MCF 10A (cell line): ENCODE measurements at regions not wholly inside any gene's neighbourhood (a gene's known extent, or its start where the extent isn't known, plus 50 kb on each side); places are given as distances from the start of the nearest gene placed in this dataset.
A peak's percentile ranks its signal among the peaks of the same experiment; 100 is the strongest.

Experiments used
- BruUV-seq: library from RNA; stranded (reverse); fragments of 400-500 nt; replicated peaks from 2 replicates; lab custom pipeline; 2021; lab: Mats Ljungman, UMichigan
- CTCF ChIA-PET: fragments of 300-600 bp; sonication (Branson Sonifier 250); formaldehyde crosslinking; extraction: SDS; loops from one replicate; lab custom pipeline; 2021; ENCODE audit warnings: antibody characterized with exemption, inconsistent platforms; lab: Yijun Ruan, JAX
- POLR2A ChIA-PET: fragments of 300-600, 350-650 bp; sonication (Branson Sonifier 250); formaldehyde crosslinking; extraction: SDS; loops from one replicate; lab custom pipeline; 2020; ENCODE audit warnings: antibody characterized with exemption, inconsistent platforms; lab: Yijun Ruan, JAX
- DNase-seq: peaks from one replicate; pipeline ENCODE4 v3.0.0-alpha.2; 2018; ENCODE audit not compliant: unreplicated experiment
- H3K27ac Mint-ChIP-seq: one replicate; pipeline ENCODE4 v1.8.0; 2022; ENCODE audit warnings: mild to moderate bottlenecking, low read depth, mixed read lengths; ENCODE audit not compliant: unreplicated experiment
- H3K27me3 Mint-ChIP-seq: one replicate; pipeline ENCODE4 v1.8.0; 2022; ENCODE audit warnings: mixed read lengths; ENCODE audit not compliant: insufficient read depth, unreplicated experiment
- H3K36me3 Mint-ChIP-seq: one replicate; pipeline ENCODE4 v1.8.0; 2022; ENCODE audit warnings: mild to moderate bottlenecking, moderate library complexity, mixed read lengths; ENCODE audit not compliant: insufficient read depth, unreplicated experiment
- H3K4me1 Mint-ChIP-seq: one replicate; pipeline ENCODE4 v1.8.0; 2022; ENCODE audit warnings: mixed read lengths; ENCODE audit not compliant: insufficient read depth, unreplicated experiment
- H3K4me3 Mint-ChIP-seq: one replicate; pipeline ENCODE4 v1.8.0; 2022; ENCODE audit warnings: mild to moderate bottlenecking, moderate library complexity, mixed read lengths; ENCODE audit not compliant: unreplicated experiment
- H3K9me3 Mint-ChIP-seq: one replicate; pipeline ENCODE4 v1.8.0; 2022; ENCODE audit warnings: mixed read lengths; ENCODE audit not compliant: unreplicated experiment
- intact Hi-C: fragments of 100-400 bp; cut with micrococcal nuclease; formaldehyde crosslinking; loops from 2 replicates; pipeline ENCODE4 v1.14.1; 2022
- TF ChIP-seq, protein P1 (sequence below): fragments of 200-600 bp; IDR thresholded peaks from one replicate; pipeline ENCODE4 v1.8.0; 2022; ENCODE audit warnings: antibody characterized with exemption, mild to moderate bottlenecking; ENCODE audit not compliant: unreplicated experiment

DNA sequence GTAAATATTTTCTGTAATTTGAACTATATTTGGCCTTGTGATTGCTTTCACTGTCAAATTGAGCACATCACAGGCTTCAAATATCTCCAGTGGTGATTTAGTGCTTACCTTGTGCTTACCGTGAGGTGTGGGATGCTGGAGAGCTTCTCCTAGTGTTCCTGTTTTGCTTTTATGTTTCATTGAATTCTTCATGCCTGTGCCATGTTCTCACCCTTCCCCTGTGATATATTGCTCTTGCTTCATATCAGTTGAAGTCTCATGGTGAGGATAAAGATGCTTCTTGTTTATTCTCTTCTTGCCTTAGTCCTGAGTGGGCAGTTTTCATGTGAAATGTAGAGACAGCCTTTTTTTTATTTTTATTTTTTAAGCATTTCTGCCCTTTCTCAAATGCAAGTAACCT, 198.0 kb upstream of the PDGFD start:
- CTCF ChIA-PET: no interaction called here
- intact Hi-C loops: no loop called here
- TF ChIP-seq, protein P1, sequence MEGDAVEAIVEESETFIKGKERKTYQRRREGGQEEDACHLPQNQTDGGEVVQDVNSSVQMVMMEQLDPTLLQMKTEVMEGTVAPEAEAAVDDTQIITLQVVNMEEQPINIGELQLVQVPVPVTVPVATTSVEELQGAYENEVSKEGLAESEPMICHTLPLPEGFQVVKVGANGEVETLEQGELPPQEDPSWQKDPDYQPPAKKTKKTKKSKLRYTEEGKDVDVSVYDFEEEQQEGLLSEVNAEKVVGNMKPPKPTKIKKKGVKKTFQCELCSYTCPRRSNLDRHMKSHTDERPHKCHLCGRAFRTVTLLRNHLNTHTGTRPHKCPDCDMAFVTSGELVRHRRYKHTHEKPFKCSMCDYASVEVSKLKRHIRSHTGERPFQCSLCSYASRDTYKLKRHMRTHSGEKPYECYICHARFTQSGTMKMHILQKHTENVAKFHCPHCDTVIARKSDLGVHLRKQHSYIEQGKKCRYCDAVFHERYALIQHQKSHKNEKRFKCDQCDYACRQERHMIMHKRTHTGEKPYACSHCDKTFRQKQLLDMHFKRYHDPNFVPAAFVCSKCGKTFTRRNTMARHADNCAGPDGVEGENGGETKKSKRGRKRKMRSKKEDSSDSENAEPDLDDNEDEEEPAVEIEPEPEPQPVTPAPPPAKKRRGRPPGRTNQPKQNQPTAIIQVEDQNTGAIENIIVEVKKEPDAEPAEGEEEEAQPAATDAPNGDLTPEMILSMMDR: no peak
- POLR2A ChIA-PET: no interaction called here
- no TSS peak for BruUV-seq
- no peaks in the 10 kb centered on the region for H3K27me3 Mint-ChIP-seq
- no peak overlapping the region for H3K27ac Mint-ChIP-seq
- H3K4me3 Mint-ChIP-seq: no peak overlapping the region
- no peaks in the 10 kb centered on the region for H3K9me3 Mint-ChIP-seq
- no peaks in the 10 kb centered on the region for H3K4me1 Mint-ChIP-seq
- DNase-seq: no peak
- H3K36me3 Mint-ChIP-seq: no peaks in the 10 kb centered on the region

DNA sequence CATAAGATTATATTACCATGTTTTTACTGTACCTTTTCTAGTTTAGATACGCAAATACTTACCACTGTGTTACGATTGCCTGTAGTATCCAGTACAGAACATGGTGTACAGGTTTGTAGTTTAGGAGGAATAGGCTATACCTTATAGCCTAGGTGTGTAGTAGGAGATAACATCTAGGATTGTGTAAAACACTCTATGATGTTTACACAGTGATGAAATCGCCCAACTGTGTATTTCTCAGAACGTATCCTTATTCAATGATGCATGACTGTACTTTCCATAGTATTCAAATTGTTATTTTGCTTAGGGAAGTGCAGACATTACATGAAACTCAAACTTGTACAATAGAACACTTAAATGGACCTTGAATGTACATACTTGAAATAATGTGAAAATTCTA, 188.1 kb upstream of the PDGFD start:
- H3K27ac Mint-ChIP-seq: no peak overlapping the region
- peaks cover 16% of the 10 kb centered on the region for H3K9me3 Mint-ChIP-seq
- no peaks in the 10 kb centered on the region for H3K27me3 Mint-ChIP-seq
- TF ChIP-seq, protein P1: no peak
- BruUV-seq: no TSS peak
- H3K4me1 Mint-ChIP-seq: peaks cover 5% of the 10 kb centered on the region
- intact Hi-C loops: no loop called here
- peak; percentile 49 for DNase-seq
- ChIA-PET CTCF (no interaction called here), POLR2A (no interaction called here)
- no peak overlapping the region for H3K4me3 Mint-ChIP-seq
- H3K36me3 Mint-ChIP-seq: no peaks in the 10 kb centered on the region

DNA sequence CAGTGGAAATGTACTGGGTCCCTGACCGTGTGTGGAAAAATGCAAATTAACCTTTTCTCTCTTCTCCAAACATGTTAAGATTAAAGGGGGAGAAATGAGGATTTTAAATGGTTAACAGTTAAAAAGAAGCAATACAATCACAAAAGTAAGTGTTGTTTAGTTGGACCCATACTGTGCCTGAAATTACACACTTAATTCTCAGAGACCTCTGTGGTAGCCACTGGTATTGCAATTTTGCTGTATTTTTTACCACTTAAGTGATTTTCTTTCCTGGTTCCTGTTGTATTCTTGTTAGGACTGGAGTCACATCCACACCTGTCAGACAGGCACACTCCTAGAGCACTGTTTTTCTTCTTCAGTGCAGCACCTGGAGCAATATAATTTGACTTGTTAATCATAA, 179.6 kb upstream of the PDGFD start:
- no peak overlapping the region for H3K27ac Mint-ChIP-seq
- H3K4me1 Mint-ChIP-seq: no peaks in the 10 kb centered on the region
- CTCF ChIA-PET: interaction anchor here (2.2 kb wide), 1 partner anchor 11 kb away, joined by 7 read pairs; no protein-coding TSS in a partner anchor
- no peak overlapping the region for H3K4me3 Mint-ChIP-seq
- POLR2A ChIA-PET: interaction anchor here (0.8 kb wide), 1 partner anchor 60 kb away, joined by 4 read pairs; no protein-coding TSS in a partner anchor
- H3K9me3 Mint-ChIP-seq: no peaks in the 10 kb centered on the region
- no peaks in the 10 kb centered on the region for H3K27me3 Mint-ChIP-seq
- DNase-seq: peak; percentile 19
- intact Hi-C loops: no loop called here
- TF ChIP-seq, protein P1: peak; percentile 36
- H3K36me3 Mint-ChIP-seq: no peaks in the 10 kb centered on the region
- BruUV-seq: no TSS peak

DNA sequence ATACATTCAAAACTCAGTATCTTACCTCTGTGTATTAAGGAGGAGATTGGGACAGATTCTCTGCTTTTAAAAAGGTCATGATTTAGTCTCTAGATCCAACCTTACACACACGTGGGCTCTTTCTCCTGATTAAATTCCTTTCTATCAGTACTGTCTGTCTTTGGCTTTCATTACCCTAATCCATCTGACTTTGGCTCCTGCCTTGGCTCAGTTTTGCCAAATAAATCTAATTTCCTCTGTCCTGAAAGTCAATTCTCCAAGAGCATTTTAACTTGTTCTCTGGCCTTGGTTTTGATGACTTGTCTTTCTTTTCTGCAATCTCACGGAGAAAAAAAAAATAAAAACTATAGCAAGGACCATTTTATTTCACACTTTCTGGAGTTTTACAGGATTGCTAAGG, 176.6 kb upstream of the PDGFD start:
- TF ChIP-seq, protein P1: no peak
- no peaks in the 10 kb centered on the region for H3K27me3 Mint-ChIP-seq
- ChIA-PET POLR2A (no interaction called here), CTCF (no interaction called here)
- H3K4me1 Mint-ChIP-seq: peaks cover 8% of the 10 kb centered on the region
- intact Hi-C loops: no loop called here
- H3K4me3 Mint-ChIP-seq: no peak overlapping the region
- H3K36me3 Mint-ChIP-seq: no peaks in the 10 kb centered on the region
- no peak overlapping the region for H3K27ac Mint-ChIP-seq
- DNase-seq: no peak
- BruUV-seq: no TSS peak
- H3K9me3 Mint-ChIP-seq: no peaks in the 10 kb centered on the region
